Epithelial cell of proximal tubule (primary cell): ENCODE measurements at regions not wholly inside any gene's neighbourhood (a gene's known extent, or its start where the extent isn't known, plus 50 kb on each side); places are given as distances from the start of the nearest gene placed in this dataset.
A peak's percentile ranks its signal among the peaks of the same experiment; 100 is the strongest.

ENCODE experiments used
- DNase-seq: peaks from one replicate; pipeline ENCODE4 v3.0.0-alpha.2; 2011; ENCODE audit warnings: low read depth
- H3K4me3 ChIP-seq: 2 replicates; pipeline ENCODE4 v1.5.1; 2011; ENCODE audit warnings: low read depth, mild to moderate bottlenecking, low read length
- CTCF ChIP-seq: conservative IDR thresholded peaks from 2 replicates; pipeline ENCODE4 v1.5.1; 2012; ENCODE audit warnings: low read depth, mild to moderate bottlenecking, low read length

GRCh38 chr5:56680731-56681130 lies 134.6 kb upstream of the MAP3K1 start:
- DNase-seq: no peak
- no peak overlapping the region for H3K4me3 ChIP-seq
- TF ChIP-seq CTCF: no peak

- no peak overlapping the region for H3K4me3 ChIP-seq
- DNase-seq: no peak
- TF ChIP-seq CTCF: no peak
These were observed 137.6 kb upstream of the MAP3K1 start for GRCh38 chr5:56677690-56678305.

GRCh38 chr5:56676091-56676768 lies 139.1 kb upstream of the MAP3K1 start:
- DNase-seq: peak; percentile 52
- H3K4me3 ChIP-seq: no peak overlapping the region
- no peak for TF ChIP-seq CTCF

GRCh38 chr5:56674441-56674840 lies 140.9 kb upstream of the MAP3K1 start:
- no peak for TF ChIP-seq CTCF
- no peak overlapping the region for H3K4me3 ChIP-seq
- DNase-seq: no peak

GRCh38 chr5:56673171-56673570 lies 142.2 kb upstream of the MAP3K1 start:
- DNase-seq: no peak
- TF ChIP-seq CTCF: no peak
- no peak overlapping the region for H3K4me3 ChIP-seq

GRCh38 chr5:56671571-56671970 lies 143.8 kb upstream of the MAP3K1 start:
- H3K4me3 ChIP-seq: no peak overlapping the region
- DNase-seq: no peak
- TF ChIP-seq CTCF: no peak

GRCh38 chr5:56670916-56671315 lies 144.4 kb upstream of the MAP3K1 start:
- no peak overlapping the region for H3K4me3 ChIP-seq
- TF ChIP-seq CTCF: no peak

More at GRCh38 chr5:56670916-56671315, 144.4 kb upstream of the MAP3K1 start:
- DNase-seq: no peak
